Astrocyte (in vitro differentiated cells and primary cell): ENCODE measurements at regions not wholly inside any gene's neighbourhood (a gene's known extent, or its start where the extent isn't known, plus 50 kb on each side); places are given as distances from the start of the nearest gene placed in this dataset.

Experiments
- DNase-seq: peaks from one replicate; pipeline ENCODE4 v3.0.0-alpha.2; 2010; ENCODE audit warnings: low read depth
- FAIRE-seq: peaks from 2 replicates; lab custom pipeline; 2011; peaks lifted over from hg19 to GRCh38; lab: Jason Lieb, UNC
- H2AFZ ChIP-seq: 2 replicates; pipeline ENCODE4 v1.6.0; 2012; ENCODE audit warnings: low read depth, low read length, inconsistent platforms
- H3K27ac ChIP-seq: 2 replicates; pipeline ENCODE4 v1.5.1; 2011; ENCODE audit warnings: low read depth, low read length, inconsistent platforms
- H3K27me3 ChIP-seq: 2 replicates; pipeline ENCODE4 v1.6.0; 2011; ENCODE audit warnings: low read length, inconsistent platforms; ENCODE audit not compliant: insufficient read depth
- H3K36me3 ChIP-seq: 2 replicates; pipeline ENCODE4 v1.5.1; 2011; ENCODE audit warnings: low read length, inconsistent platforms; ENCODE audit not compliant: insufficient read depth
- H3K4me1 ChIP-seq: 2 replicates; pipeline ENCODE4 v1.5.1; 2011; ENCODE audit warnings: low read length, inconsistent platforms; ENCODE audit not compliant: insufficient read depth
- H3K4me2 ChIP-seq: 2 replicates; pipeline ENCODE4 v1.6.0; 2012; ENCODE audit warnings: low read length, inconsistent platforms
- H3K4me3 ChIP-seq: 2 replicates; pipeline ENCODE4 v1.5.1; 2011; ENCODE audit warnings: low read depth, mild to moderate bottlenecking, low read length, inconsistent platforms; ENCODE audit not compliant: insufficient read depth
- H3K79me2 ChIP-seq: 2 replicates; pipeline ENCODE4 v1.6.0; 2012; ENCODE audit warnings: mild to moderate bottlenecking, low read length, inconsistent platforms; ENCODE audit not compliant: insufficient read depth
- H3K9ac ChIP-seq: 2 replicates; pipeline ENCODE4 v1.6.0; 2012; ENCODE audit warnings: mild to moderate bottlenecking, low read length, inconsistent platforms
- H3K9me3 ChIP-seq: 2 replicates; pipeline ENCODE4 v1.5.1; 2012; ENCODE audit warnings: low read depth, mild to moderate bottlenecking, low read length, inconsistent platforms; ENCODE audit not compliant: insufficient read depth
- H4K20me1 ChIP-seq: 2 replicates; pipeline ENCODE4 v1.6.0; 2012; ENCODE audit warnings: low read length, inconsistent platforms; ENCODE audit not compliant: insufficient read depth
- H3K27ac Mint-ChIP-seq: one replicate; pipeline ENCODE4 v1.8.0; 2021; ENCODE audit warnings: mild to moderate bottlenecking, mixed read lengths; ENCODE audit not compliant: unreplicated experiment
- H3K27me3 Mint-ChIP-seq: one replicate; pipeline ENCODE4 v1.8.0; 2021; ENCODE audit warnings: low read depth, mixed read lengths; ENCODE audit not compliant: unreplicated experiment
- H3K36me3 Mint-ChIP-seq: one replicate; pipeline ENCODE4 v1.8.0; 2021; ENCODE audit warnings: low read depth, mixed read lengths; ENCODE audit not compliant: unreplicated experiment
- H3K4me1 Mint-ChIP-seq: one replicate; pipeline ENCODE4 v1.8.0; 2021; ENCODE audit warnings: low read depth, mixed read lengths; ENCODE audit not compliant: unreplicated experiment
- H3K4me3 Mint-ChIP-seq: one replicate; pipeline ENCODE4 v1.8.0; 2021; ENCODE audit warnings: mild to moderate bottlenecking, moderate library complexity, mixed read lengths; ENCODE audit not compliant: unreplicated experiment
- H3K9me3 Mint-ChIP-seq: one replicate; pipeline ENCODE4 v1.8.0; 2021; ENCODE audit warnings: mild to moderate bottlenecking, mixed read lengths; ENCODE audit not compliant: unreplicated experiment
- EZH2 ChIP-seq: IDR thresholded peaks from 2 replicates; pipeline ENCODE4 v1.6.1; 2012; ENCODE audit warnings: mild to moderate bottlenecking, low read length, inconsistent platforms; ENCODE audit not compliant: insufficient read depth
- TF ChIP-seq, protein P1 (sequence below): IDR thresholded peaks from 2 replicates; pipeline ENCODE4 v1.5.1; 2011; ENCODE audit warnings: low read depth, mild to moderate bottlenecking, inconsistent platforms, low read length, moderate library complexity; ENCODE audit not compliant: insufficient read depth

DNA sequence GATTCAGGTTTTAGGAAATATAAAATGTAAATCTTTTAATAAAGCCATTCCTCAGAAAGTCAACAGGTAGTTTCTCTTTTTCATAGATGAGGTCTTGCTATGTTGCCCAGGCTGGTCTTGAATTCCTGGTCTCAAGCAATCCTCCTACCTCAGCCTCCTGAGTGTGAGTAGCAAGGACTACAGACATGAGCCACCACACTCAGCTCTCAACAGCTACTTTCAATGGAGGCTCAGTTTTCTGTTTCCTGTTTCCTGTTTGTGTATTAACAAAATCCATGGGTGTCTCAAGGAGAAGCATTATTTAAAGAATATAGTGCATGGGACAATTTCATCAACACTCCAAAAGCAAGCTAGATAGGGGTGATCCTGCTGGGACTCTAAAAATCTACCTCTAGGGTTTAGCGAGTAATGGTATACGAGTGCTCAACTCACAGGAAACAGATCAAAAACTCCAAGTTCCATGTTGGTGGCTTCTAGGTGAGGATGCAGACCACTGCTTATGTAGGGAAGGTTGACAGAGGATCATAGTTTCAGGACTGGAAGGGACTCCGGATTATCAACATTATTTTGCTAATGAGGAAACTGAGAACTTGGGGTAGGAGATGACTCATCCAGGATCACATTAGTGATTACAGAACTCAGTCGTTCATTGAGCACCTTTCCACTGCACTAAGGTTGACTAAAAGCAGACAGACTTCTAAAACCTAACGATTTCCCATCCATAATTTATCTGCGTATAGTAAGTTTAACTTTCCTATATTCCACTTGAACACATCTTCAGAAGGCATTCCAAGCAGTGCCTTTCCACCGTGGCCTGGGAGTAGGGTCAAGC is 61.7 kb upstream of the WIPF1 start:
- Histone ChIP-seq H3K27me3 (no peaks in the 10 kb centered on the region), H3K4me3 (no peak overlapping the region), H3K9ac (no peak overlapping the region), H2AFZ (no peak overlapping the region), H3K9me3 (no peaks in the 10 kb centered on the region), H3K79me2 (peaks cover 16% of the 10 kb centered on the region), H4K20me1 (peaks cover 37% of the 10 kb centered on the region), H3K36me3 (no peaks in the 10 kb centered on the region), H3K27ac (no peak overlapping the region), H3K4me1 (peaks cover 14% of the 10 kb centered on the region), H3K4me2 (no peak overlapping the region)
- no peak for TF ChIP-seq EZH2
- TF ChIP-seq, protein P1, sequence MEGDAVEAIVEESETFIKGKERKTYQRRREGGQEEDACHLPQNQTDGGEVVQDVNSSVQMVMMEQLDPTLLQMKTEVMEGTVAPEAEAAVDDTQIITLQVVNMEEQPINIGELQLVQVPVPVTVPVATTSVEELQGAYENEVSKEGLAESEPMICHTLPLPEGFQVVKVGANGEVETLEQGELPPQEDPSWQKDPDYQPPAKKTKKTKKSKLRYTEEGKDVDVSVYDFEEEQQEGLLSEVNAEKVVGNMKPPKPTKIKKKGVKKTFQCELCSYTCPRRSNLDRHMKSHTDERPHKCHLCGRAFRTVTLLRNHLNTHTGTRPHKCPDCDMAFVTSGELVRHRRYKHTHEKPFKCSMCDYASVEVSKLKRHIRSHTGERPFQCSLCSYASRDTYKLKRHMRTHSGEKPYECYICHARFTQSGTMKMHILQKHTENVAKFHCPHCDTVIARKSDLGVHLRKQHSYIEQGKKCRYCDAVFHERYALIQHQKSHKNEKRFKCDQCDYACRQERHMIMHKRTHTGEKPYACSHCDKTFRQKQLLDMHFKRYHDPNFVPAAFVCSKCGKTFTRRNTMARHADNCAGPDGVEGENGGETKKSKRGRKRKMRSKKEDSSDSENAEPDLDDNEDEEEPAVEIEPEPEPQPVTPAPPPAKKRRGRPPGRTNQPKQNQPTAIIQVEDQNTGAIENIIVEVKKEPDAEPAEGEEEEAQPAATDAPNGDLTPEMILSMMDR, result no peak
- DNase-seq (no peak), FAIRE-seq (no peak)
- Mint-ChIP-seq H3K27ac (no peak overlapping the region), H3K4me3 (no peak overlapping the region), H3K27me3 (no peaks in the 10 kb centered on the region), H3K9me3 (peaks cover 5% of the 10 kb centered on the region), H3K36me3 (peaks cover 6% of the 10 kb centered on the region), H3K4me1 (peaks cover 19% of the 10 kb centered on the region)

DNA sequence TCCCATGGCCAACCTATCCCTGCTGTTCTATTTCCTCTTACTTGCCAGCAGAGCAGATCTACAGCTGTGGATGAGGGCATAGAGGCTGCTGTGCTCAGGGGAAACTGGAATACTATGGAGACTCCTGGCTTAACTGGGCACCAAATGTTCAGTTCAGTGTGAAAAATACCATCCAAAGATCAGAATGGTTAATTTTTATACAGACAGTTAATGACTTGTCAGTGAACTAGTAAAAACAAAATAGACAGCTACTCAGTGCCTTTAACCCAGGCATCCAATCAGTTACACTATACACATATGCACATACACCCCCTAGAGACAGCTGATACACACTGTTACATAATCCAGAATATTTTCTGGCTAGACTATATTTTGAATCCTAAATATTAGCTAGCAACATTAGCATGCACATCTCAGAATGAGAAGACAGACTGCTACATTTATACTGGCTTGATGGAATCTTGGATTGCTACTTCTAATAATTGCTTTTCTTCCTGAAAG is 59.1 kb upstream of the WIPF1 start:
- no peak overlapping the region for H3K4me3 Mint-ChIP-seq
- no peaks in the 10 kb centered on the region for H3K36me3 ChIP-seq
- H3K27me3 ChIP-seq, result no peaks in the 10 kb centered on the region
- H3K4me1 ChIP-seq, result peaks cover 3% of the 10 kb centered on the region
- peaks cover 6% of the 10 kb centered on the region for H3K79me2 ChIP-seq
- FAIRE-seq (no peak), DNase-seq (no peak)
- H4K20me1 ChIP-seq, result peaks cover 19% of the 10 kb centered on the region
- H3K9me3 Mint-ChIP-seq, result peaks cover 5% of the 10 kb centered on the region
- H3K4me3 ChIP-seq, result no peak overlapping the region
- no peak overlapping the region for H3K27ac ChIP-seq
- peaks cover 6% of the 10 kb centered on the region for H3K36me3 Mint-ChIP-seq
- peaks cover 15% of the 10 kb centered on the region for H3K4me1 Mint-ChIP-seq
- no peaks in the 10 kb centered on the region for H3K27me3 Mint-ChIP-seq
- H3K27ac Mint-ChIP-seq, result no peak overlapping the region
- no peak overlapping the region for H3K9ac ChIP-seq
- no peaks in the 10 kb centered on the region for H3K9me3 ChIP-seq
- no peak for TF ChIP-seq EZH2
- TF ChIP-seq, protein P1, result no peak
- no peak overlapping the region for H3K4me2 ChIP-seq
- H2AFZ ChIP-seq, result no peak overlapping the region

DNA sequence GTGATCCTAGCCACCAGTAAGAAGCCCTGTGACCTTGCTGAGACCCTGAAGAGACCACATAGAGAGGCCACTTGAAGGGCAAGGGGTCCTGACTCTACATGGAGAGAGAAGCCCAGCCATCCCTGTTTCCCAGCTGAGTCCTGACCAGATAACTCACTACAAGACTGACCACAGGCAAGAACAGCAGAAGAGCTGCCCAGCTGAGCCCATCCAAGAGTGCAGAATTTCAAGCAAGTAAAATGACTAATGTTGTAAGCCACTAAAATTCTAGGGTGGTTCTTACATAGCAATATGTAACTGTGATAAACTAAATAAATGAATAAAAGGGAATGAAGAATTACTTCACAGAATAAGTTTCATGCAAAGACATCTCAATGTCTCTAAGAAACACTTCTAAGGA is 58.4 kb upstream of the WIPF1 start:
- FAIRE-seq (no peak), DNase-seq (no peak)
- peaks cover 15% of the 10 kb centered on the region for H3K4me1 Mint-ChIP-seq
- Histone ChIP-seq H3K79me2 (peaks cover 3% of the 10 kb centered on the region), H3K36me3 (no peaks in the 10 kb centered on the region), H3K27ac (no peak overlapping the region), H2AFZ (no peak overlapping the region), H3K4me1 (peaks cover 3% of the 10 kb centered on the region), H3K9me3 (no peaks in the 10 kb centered on the region), H3K27me3 (no peaks in the 10 kb centered on the region), H3K4me3 (no peak overlapping the region), H3K4me2 (no peak overlapping the region), H3K9ac (no peak overlapping the region), H4K20me1 (peaks cover 13% of the 10 kb centered on the region)
- H3K4me3 Mint-ChIP-seq, result no peak overlapping the region
- TF ChIP-seq, protein P1, result no peak
- TF ChIP-seq EZH2, result no peak
- no peaks in the 10 kb centered on the region for H3K27me3 Mint-ChIP-seq
- peaks cover 3% of the 10 kb centered on the region for H3K36me3 Mint-ChIP-seq
- H3K9me3 Mint-ChIP-seq, result peaks cover 5% of the 10 kb centered on the region
- H3K27ac Mint-ChIP-seq, result no peak overlapping the region
